ENCODE measurements at regions not wholly inside any gene's neighbourhood (a gene's known extent, or its start where the extent isn't known, plus 50 kb on each side); places are given as distances from the start of the nearest gene placed in this dataset.

- Mint-ChIP-seq H3K27ac (ENCODE audit: unreplicated experiment) (no peak overlapping the region), H3K36me3 (ENCODE audit: low read depth, unreplicated experiment) (no peaks in the 10 kb centered on the region)
Observed at GRCh38 chrX:144790148-144790547, 457.2 kb upstream of the SPANXN1 start.

GRCh38 chrX:144791298-144791697 lies 456.0 kb upstream of the SPANXN1 start:
- Histone ChIP-seq H3K9ac (ENCODE audit: low read length) (no peak overlapping the region), H3K4me1 (ENCODE audit: insufficient read depth, low read length) (no peaks in the 10 kb centered on the region), H2AFZ (ENCODE audit: low read depth, low read length) (no peak overlapping the region), H3K79me2 (ENCODE audit: insufficient read depth, low read length) (no peaks in the 10 kb centered on the region), H3K4me3 (ENCODE audit: insufficient read depth, low read depth, low read length) (no peak overlapping the region), H3K27me3 (ENCODE audit: insufficient read depth, low read length) (no peaks in the 10 kb centered on the region), H3K36me3 (ENCODE audit: insufficient read depth, low read length) (no peaks in the 10 kb centered on the region), H3K9me3 (ENCODE audit: insufficient read depth, low read depth, low read length) (no peaks in the 10 kb centered on the region), H3K27ac (ENCODE audit: low read depth, low read length) (no peak overlapping the region), H3K4me2 (ENCODE audit: low read length) (no peak overlapping the region), H4K20me1 (ENCODE audit: insufficient read depth, low read length) (no peaks in the 10 kb centered on the region)
- Mint-ChIP-seq H3K27ac (ENCODE audit: unreplicated experiment) (no peak overlapping the region), H3K9me3 (ENCODE audit: unreplicated experiment) (peaks cover 2% of the 10 kb centered on the region), H3K4me1 (ENCODE audit: low read depth, unreplicated experiment) (no peaks in the 10 kb centered on the region), H3K4me3 (ENCODE audit: unreplicated experiment) (no peak overlapping the region), H3K36me3 (ENCODE audit: low read depth, unreplicated experiment) (no peaks in the 10 kb centered on the region), H3K27me3 (ENCODE audit: low read depth, unreplicated experiment) (no peaks in the 10 kb centered on the region)
- FAIRE-seq (no peak), DNase-seq (ENCODE audit: low read depth) (no peak)
- TF ChIP-seq EZH2 (IDR thresholded peaks at IDR 0.05; ENCODE audit: insufficient read depth, low read length), result no peak
- TF ChIP-seq, protein P1, sequence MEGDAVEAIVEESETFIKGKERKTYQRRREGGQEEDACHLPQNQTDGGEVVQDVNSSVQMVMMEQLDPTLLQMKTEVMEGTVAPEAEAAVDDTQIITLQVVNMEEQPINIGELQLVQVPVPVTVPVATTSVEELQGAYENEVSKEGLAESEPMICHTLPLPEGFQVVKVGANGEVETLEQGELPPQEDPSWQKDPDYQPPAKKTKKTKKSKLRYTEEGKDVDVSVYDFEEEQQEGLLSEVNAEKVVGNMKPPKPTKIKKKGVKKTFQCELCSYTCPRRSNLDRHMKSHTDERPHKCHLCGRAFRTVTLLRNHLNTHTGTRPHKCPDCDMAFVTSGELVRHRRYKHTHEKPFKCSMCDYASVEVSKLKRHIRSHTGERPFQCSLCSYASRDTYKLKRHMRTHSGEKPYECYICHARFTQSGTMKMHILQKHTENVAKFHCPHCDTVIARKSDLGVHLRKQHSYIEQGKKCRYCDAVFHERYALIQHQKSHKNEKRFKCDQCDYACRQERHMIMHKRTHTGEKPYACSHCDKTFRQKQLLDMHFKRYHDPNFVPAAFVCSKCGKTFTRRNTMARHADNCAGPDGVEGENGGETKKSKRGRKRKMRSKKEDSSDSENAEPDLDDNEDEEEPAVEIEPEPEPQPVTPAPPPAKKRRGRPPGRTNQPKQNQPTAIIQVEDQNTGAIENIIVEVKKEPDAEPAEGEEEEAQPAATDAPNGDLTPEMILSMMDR (IDR thresholded peaks at IDR 0.05; ENCODE audit: insufficient read depth, low read depth, low read length), result no peak

More at GRCh38 chrX:144790148-144790547, 457.2 kb upstream of the SPANXN1 start:
- Histone ChIP-seq H3K36me3 (ENCODE audit: insufficient read depth, low read length) (no peaks in the 10 kb centered on the region), H3K27ac (ENCODE audit: low read depth, low read length) (no peak overlapping the region), H4K20me1 (ENCODE audit: insufficient read depth, low read length) (no peaks in the 10 kb centered on the region), H2AFZ (ENCODE audit: low read depth, low read length) (no peak overlapping the region), H3K79me2 (ENCODE audit: insufficient read depth, low read length) (no peaks in the 10 kb centered on the region), H3K9ac (ENCODE audit: low read length) (no peak overlapping the region), H3K27me3 (ENCODE audit: insufficient read depth, low read length) (no peaks in the 10 kb centered on the region), H3K4me2 (ENCODE audit: low read length) (no peak overlapping the region), H3K4me1 (ENCODE audit: insufficient read depth, low read length) (no peaks in the 10 kb centered on the region), H3K4me3 (ENCODE audit: insufficient read depth, low read depth, low read length) (no peak overlapping the region), H3K9me3 (ENCODE audit: insufficient read depth, low read depth, low read length) (no peaks in the 10 kb centered on the region)
- TF ChIP-seq EZH2 (IDR thresholded peaks at IDR 0.05; ENCODE audit: insufficient read depth, low read length), result no peak
- TF ChIP-seq, protein P1 (IDR thresholded peaks at IDR 0.05; ENCODE audit: insufficient read depth, low read depth, low read length), result no peak
- no peaks in the 10 kb centered on the region for H3K4me1 Mint-ChIP-seq (ENCODE audit: low read depth, unreplicated experiment)
- no peak overlapping the region for H3K4me3 Mint-ChIP-seq (ENCODE audit: unreplicated experiment)
- no peak for FAIRE-seq
- DNase-seq (ENCODE audit: low read depth), result no peak
- peaks cover 2% of the 10 kb centered on the region for H3K9me3 Mint-ChIP-seq (ENCODE audit: unreplicated experiment)
- no peaks in the 10 kb centered on the region for H3K27me3 Mint-ChIP-seq (ENCODE audit: low read depth, unreplicated experiment)

DNA sequence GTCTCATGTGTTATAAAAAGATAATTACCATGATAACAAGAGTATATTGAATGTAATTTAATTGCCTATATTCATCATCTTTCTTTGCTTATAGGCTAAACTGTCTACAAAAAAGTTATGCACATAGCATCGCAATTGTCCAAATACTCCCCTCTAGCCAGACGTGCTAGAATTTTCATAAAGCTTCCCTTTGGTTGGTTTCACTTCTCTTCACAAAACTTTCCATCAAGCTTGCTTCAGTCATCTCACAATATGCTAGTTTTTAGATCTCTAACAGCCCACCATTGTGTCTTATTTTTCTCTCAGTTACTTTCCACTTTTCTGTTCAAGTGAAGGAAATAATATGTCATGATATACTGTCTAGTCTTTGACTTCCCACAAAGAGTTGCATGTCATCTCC lies 448.3 kb upstream of the SPANXN1 start:
- H3K27me3 ChIP-seq (ENCODE audit: insufficient read depth, low read length), result no peaks in the 10 kb centered on the region
- H3K79me2 ChIP-seq (ENCODE audit: insufficient read depth, low read length), result no peaks in the 10 kb centered on the region
- H3K4me2 ChIP-seq (ENCODE audit: low read length), result no peak overlapping the region
- Mint-ChIP-seq H3K4me1 (ENCODE audit: low read depth, unreplicated experiment) (no peaks in the 10 kb centered on the region), H3K4me3 (ENCODE audit: unreplicated experiment) (no peak overlapping the region), H3K27me3 (ENCODE audit: low read depth, unreplicated experiment) (no peaks in the 10 kb centered on the region), H3K36me3 (ENCODE audit: low read depth, unreplicated experiment) (no peaks in the 10 kb centered on the region), H3K27ac (ENCODE audit: unreplicated experiment) (no peak overlapping the region), H3K9me3 (ENCODE audit: unreplicated experiment) (peaks cover 2% of the 10 kb centered on the region)
- DNase-seq (ENCODE audit: low read depth) (no peak), FAIRE-seq (no peak)
- H3K36me3 ChIP-seq (ENCODE audit: insufficient read depth, low read length), result no peaks in the 10 kb centered on the region
- no peak overlapping the region for H3K27ac ChIP-seq (ENCODE audit: low read depth, low read length)
- no peaks in the 10 kb centered on the region for H4K20me1 ChIP-seq (ENCODE audit: insufficient read depth, low read length)
- no peak overlapping the region for H2AFZ ChIP-seq (ENCODE audit: low read depth, low read length)
- no peaks in the 10 kb centered on the region for H3K9me3 ChIP-seq (ENCODE audit: insufficient read depth, low read depth, low read length)
- no peak for TF ChIP-seq EZH2 (IDR thresholded peaks at IDR 0.05; ENCODE audit: insufficient read depth, low read length)
- TF ChIP-seq, protein P1 (IDR thresholded peaks at IDR 0.05; ENCODE audit: insufficient read depth, low read depth, low read length), result no peak
- H3K4me3 ChIP-seq (ENCODE audit: insufficient read depth, low read depth, low read length), result no peak overlapping the region
- no peaks in the 10 kb centered on the region for H3K4me1 ChIP-seq (ENCODE audit: insufficient read depth, low read length)
- H3K9ac ChIP-seq (ENCODE audit: low read length), result no peak overlapping the region
